GM12891 (cell line): ENCODE measurements at regions not wholly inside any gene's neighbourhood (a gene's known extent, or its start where the extent isn't known, plus 50 kb on each side); places are given as distances from the start of the nearest gene placed in this dataset.

Experiments
- POLR2A ChIP-seq: IDR thresholded peaks from 2 replicates; pipeline ENCODE4 v1.6.1; 2011; ENCODE audit warnings: low read depth, low read length, control low read depth
- POLR2AphosphoS5 ChIP-seq: IDR thresholded peaks from 2 replicates; pipeline ENCODE4 v1.6.1; 2011; ENCODE audit warnings: low read depth, low read length, control low read depth
- TAF1 ChIP-seq: IDR thresholded peaks from 2 replicates; pipeline ENCODE4 v1.6.1; 2011; ENCODE audit warnings: low read depth, low read length, control low read depth

GRCh38 chr2:187922846-187923245 lies 368.6 kb upstream of the TFPI start:
- TF ChIP-seq POLR2AphosphoS5 (no peak), TAF1 (no peak), POLR2A (no peak)
